ENCODE measurements at regions not wholly inside any gene's neighbourhood (a gene's known extent, or its start where the extent isn't known, plus 50 kb on each side); places are given as distances from the start of the nearest gene placed in this dataset.

DNA sequence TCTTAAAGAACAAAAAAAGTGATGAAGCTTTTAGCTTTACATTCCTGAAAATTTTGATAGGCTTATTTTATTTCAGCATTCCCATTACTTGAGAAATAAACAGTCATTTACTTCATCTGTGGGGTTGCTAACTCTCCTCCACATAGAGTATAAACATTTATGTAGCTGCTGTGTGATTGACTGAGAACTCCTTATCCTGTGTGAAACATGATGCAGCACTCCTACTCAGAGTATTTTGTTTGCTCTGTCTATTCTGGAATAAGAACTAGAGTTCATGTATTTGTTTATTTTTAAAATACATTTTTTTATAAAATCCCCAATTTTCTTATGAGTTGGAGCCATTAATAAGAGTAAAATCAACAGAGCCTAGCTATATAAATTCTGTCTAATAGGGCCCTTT is 318.7 kb upstream of the SPAG17 start:
- no peaks in the 10 kb centered on the region for H4K20me1 ChIP-seq (ENCODE audit: insufficient read depth, low read length, poor library complexity, severe bottlenecking)
- no peak for TF ChIP-seq EZH2phosphoT487 (IDR thresholded peaks at IDR 0.05; ENCODE audit: borderline replicate concordance)
- TF ChIP-seq, protein P1, sequence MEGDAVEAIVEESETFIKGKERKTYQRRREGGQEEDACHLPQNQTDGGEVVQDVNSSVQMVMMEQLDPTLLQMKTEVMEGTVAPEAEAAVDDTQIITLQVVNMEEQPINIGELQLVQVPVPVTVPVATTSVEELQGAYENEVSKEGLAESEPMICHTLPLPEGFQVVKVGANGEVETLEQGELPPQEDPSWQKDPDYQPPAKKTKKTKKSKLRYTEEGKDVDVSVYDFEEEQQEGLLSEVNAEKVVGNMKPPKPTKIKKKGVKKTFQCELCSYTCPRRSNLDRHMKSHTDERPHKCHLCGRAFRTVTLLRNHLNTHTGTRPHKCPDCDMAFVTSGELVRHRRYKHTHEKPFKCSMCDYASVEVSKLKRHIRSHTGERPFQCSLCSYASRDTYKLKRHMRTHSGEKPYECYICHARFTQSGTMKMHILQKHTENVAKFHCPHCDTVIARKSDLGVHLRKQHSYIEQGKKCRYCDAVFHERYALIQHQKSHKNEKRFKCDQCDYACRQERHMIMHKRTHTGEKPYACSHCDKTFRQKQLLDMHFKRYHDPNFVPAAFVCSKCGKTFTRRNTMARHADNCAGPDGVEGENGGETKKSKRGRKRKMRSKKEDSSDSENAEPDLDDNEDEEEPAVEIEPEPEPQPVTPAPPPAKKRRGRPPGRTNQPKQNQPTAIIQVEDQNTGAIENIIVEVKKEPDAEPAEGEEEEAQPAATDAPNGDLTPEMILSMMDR (conservative IDR thresholded peaks at IDR 0.05; ENCODE audit: low read length): no peak
- no peak overlapping the region for H3K4me2 ChIP-seq (ENCODE audit: low read depth, low read length, poor library complexity, severe bottlenecking)

DNA sequence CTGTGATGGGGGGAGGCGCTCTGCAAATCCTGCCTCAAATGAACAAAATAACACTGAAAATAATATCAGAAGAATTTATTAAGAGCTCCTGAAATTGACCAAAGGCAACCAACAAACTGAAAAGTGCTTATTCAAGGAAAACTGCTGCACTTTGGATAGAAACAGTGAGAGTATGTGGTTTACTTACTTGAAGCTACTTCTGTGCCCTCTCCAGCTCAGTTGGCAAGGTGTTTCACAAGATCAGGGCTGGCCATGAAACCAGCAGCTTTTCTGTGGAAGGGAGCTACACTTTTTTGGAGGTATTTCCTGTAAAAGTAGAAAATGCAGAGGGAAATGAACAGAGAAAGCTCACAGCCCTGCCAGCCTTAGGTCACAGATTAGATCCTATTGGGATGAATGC is 310.0 kb upstream of the SPAG17 start:
- no peaks in the 10 kb centered on the region for H3K9me3 ChIP-seq (ENCODE audit: insufficient read depth, low read depth, low read length)
- no peaks in the 10 kb centered on the region for H3K27me3 ChIP-seq (ENCODE audit: insufficient read depth, low read length, poor library complexity, severe bottlenecking)

More for the DNA sequence above, 318.7 kb upstream of the SPAG17 start:
- H2AFZ ChIP-seq (ENCODE audit: low read length): no peak overlapping the region
- H3K36me3 ChIP-seq (ENCODE audit: insufficient read depth, low read length): no peaks in the 10 kb centered on the region
- no peaks in the 10 kb centered on the region for H3K9me2 ChIP-seq (replicated peaks; ENCODE audit: low read depth, low read length)
- no peaks in the 10 kb centered on the region for H3K79me2 ChIP-seq (ENCODE audit: insufficient read depth, low read length)
- H3K4me1 ChIP-seq (ENCODE audit: insufficient read depth, low read length, poor library complexity, severe bottlenecking): no peaks in the 10 kb centered on the region
- H3K4me3 ChIP-seq (ENCODE audit: low read length, poor library complexity, severe bottlenecking): no peak overlapping the region
- H3K9ac ChIP-seq (ENCODE audit: low read depth, low read length, poor library complexity, severe bottlenecking): no peak overlapping the region
- H3K27me3 ChIP-seq (ENCODE audit: insufficient read depth, low read length, poor library complexity, severe bottlenecking): no peaks in the 10 kb centered on the region
- H3K9me3 ChIP-seq (ENCODE audit: insufficient read depth, low read depth, low read length): no peaks in the 10 kb centered on the region
- no peaks in the 10 kb centered on the region for H3F3A ChIP-seq (ENCODE audit: low read depth)

DNA sequence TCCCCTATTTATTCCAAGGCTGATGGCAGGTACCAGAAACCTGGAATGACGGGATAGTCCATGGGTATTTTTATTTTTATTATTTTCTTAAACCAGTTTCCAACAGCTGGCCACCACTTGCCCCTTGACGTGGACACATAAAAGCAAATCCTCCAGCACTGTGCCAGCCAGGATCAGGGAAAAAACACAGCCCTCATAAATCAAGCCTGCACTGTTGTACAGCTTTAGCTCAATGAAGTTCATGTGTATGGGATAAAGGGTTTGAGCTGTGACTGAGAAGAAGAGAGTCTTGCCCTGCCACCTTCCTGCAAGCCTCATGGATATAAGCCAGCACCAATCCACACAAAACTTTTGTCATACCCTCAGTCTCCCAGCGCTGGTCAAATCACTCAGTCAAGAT is 303.8 kb upstream of the SPAG17 start:
- Histone ChIP-seq H3K79me2 (ENCODE audit: insufficient read depth, low read length) (no peaks in the 10 kb centered on the region), H3K9me3 (ENCODE audit: insufficient read depth, low read depth, low read length) (no peaks in the 10 kb centered on the region; the same call in 1 of the 2 replicates), H3K36me3 (ENCODE audit: insufficient read depth, low read length) (no peaks in the 10 kb centered on the region), H3K27me3 (ENCODE audit: insufficient read depth, low read length, poor library complexity, severe bottlenecking) (no peaks in the 10 kb centered on the region), H3K4me1 (ENCODE audit: insufficient read depth, low read length, poor library complexity, severe bottlenecking) (no peaks in the 10 kb centered on the region), H2AFZ (ENCODE audit: low read length) (no peak overlapping the region), H3K9ac (ENCODE audit: low read depth, low read length, poor library complexity, severe bottlenecking) (no peak overlapping the region), H3K9me2 (replicated peaks; ENCODE audit: low read depth, low read length) (no peaks in the 10 kb centered on the region), H3K4me2 (ENCODE audit: low read depth, low read length, poor library complexity, severe bottlenecking) (no peak overlapping the region), H4K20me1 (ENCODE audit: insufficient read depth, low read length, poor library complexity, severe bottlenecking) (no peaks in the 10 kb centered on the region), H3K4me3 (ENCODE audit: low read length, poor library complexity, severe bottlenecking) (no peak overlapping the region), H3F3A (ENCODE audit: low read depth) (no peaks in the 10 kb centered on the region)
- TF ChIP-seq EZH2phosphoT487 (IDR thresholded peaks at IDR 0.05; ENCODE audit: borderline replicate concordance): no peak
- TF ChIP-seq, protein P1 (conservative IDR thresholded peaks at IDR 0.05; ENCODE audit: low read length): no peak

More for the DNA sequence above, 310.0 kb upstream of the SPAG17 start:
- no peaks in the 10 kb centered on the region for H3K79me2 ChIP-seq (ENCODE audit: insufficient read depth, low read length)
- H4K20me1 ChIP-seq (ENCODE audit: insufficient read depth, low read length, poor library complexity, severe bottlenecking): no peaks in the 10 kb centered on the region
- TF ChIP-seq, protein P1 (conservative IDR thresholded peaks at IDR 0.05; ENCODE audit: low read length): no peak
- no peak for TF ChIP-seq EZH2phosphoT487 (IDR thresholded peaks at IDR 0.05; ENCODE audit: borderline replicate concordance)
- no peaks in the 10 kb centered on the region for H3K36me3 ChIP-seq (ENCODE audit: insufficient read depth, low read length)
- no peak overlapping the region for H2AFZ ChIP-seq (ENCODE audit: low read length)
- H3K4me3 ChIP-seq (ENCODE audit: low read length, poor library complexity, severe bottlenecking): no peak overlapping the region
- no peak overlapping the region for H3K9ac ChIP-seq (ENCODE audit: low read depth, low read length, poor library complexity, severe bottlenecking)
- H3F3A ChIP-seq (ENCODE audit: low read depth): no peaks in the 10 kb centered on the region
- no peaks in the 10 kb centered on the region for H3K9me2 ChIP-seq (replicated peaks; ENCODE audit: low read depth, low read length)
- H3K4me2 ChIP-seq (ENCODE audit: low read depth, low read length, poor library complexity, severe bottlenecking): no peak overlapping the region
- no peaks in the 10 kb centered on the region for H3K4me1 ChIP-seq (ENCODE audit: insufficient read depth, low read length, poor library complexity, severe bottlenecking)

Measured in Loucy (cell line).